Sigmoid colon (tissue), 6 donors: ENCODE measurements at regions not wholly inside any gene's neighbourhood (a gene's known extent, or its start where the extent isn't known, plus 50 kb on each side); places are given as distances from the start of the nearest gene placed in this dataset.

Source experiments
- DNase-seq: peaks from one replicate; pipeline ENCODE4 v3.0.0-alpha.2; 2019
- H3K27ac ChIP-seq, 4 donors: fragments of 200-600 bp; sonication (generic); one replicate each; pipeline ENCODE4 v1.5.1; 2016 to 2019; ENCODE audit warnings: mild to moderate bottlenecking in 1 of 4
- H3K27me3 ChIP-seq, 3 donors: fragments of 200-600 bp; sonication (generic); one replicate each; pipeline ENCODE4 v1.5.1; 2019; ENCODE audit warnings: mild to moderate bottlenecking in 1 of 3
- H3K36me3 ChIP-seq, 4 donors: fragments of 200-600 bp; sonication (generic); one replicate each; pipeline ENCODE4 v1.5.1; 2016 to 2019
- H3K4me1 ChIP-seq, 4 donors: fragments of 200-600 bp; sonication (generic); one replicate each; pipeline ENCODE4 v1.5.1; 2017 to 2019
- H3K4me3 ChIP-seq, 4 donors: fragments of 200-600 bp; sonication (generic); one replicate each; pipeline ENCODE4 v1.5.1; 2017 to 2019; ENCODE audit warnings: mild to moderate bottlenecking in 2 of 4, moderate library complexity in 1 of 4
- H3K9me3 ChIP-seq, 4 donors: fragments of 200-600 bp in 3 of 4; sonication (generic) in 3 of 4; one replicate each; pipeline versions ENCODE4 v1.5.1 to v1.6.1; 2013 to 2019
- EP300 ChIP-seq, 4 donors: sonication (generic); formaldehyde crosslinking; IDR thresholded peaks; one replicate each; pipeline ENCODE4 v1.6.1; 2017; ENCODE audit warnings: antibody characterized with exemption in 4 of 4
- POLR2A ChIP-seq, 2 donors: fragments of 450-650 bp; IDR thresholded peaks; one replicate each; pipeline ENCODE4 v1.6.1; 2016; ENCODE audit warnings: antibody characterized with exemption in 2 of 2, mild to moderate bottlenecking in 2 of 2, moderate library complexity in 2 of 2
- POLR2AphosphoS5 ChIP-seq, 4 donors: sonication (generic); formaldehyde crosslinking; IDR thresholded peaks; one replicate each; pipeline ENCODE4 v1.6.1; 2017; ENCODE audit warnings: antibody characterized with exemption in 4 of 4
- WGBS, 2 donors: extraction: QIAGEN DNeasy Blood & Tissue Kit; methylation state at CpG; one replicate each; pipeline ENCODE4 v1.1.7; 2013; 5-methylcytosine and 5-hydroxymethylcytosine counted together
- intact Hi-C: fragments of 100-400 bp; cut with DNase I; formaldehyde crosslinking; loops from one replicate; pipeline ENCODE4 v1.15.1; 2023
- TF ChIP-seq, protein P1 (sequence below), 4 experiments: fragments of 450-650 bp in 3 of 4; fragments of 200-600 bp in 1 of 4; IDR thresholded peaks; one replicate each; pipeline ENCODE4 v1.5.1; 2016 to 2019; ENCODE audit warnings: antibody characterized with exemption in 4 of 4, mild to moderate bottlenecking in 3 of 4, moderate library complexity in 2 of 4
- donor health status: healthy with polysubstance abuse.
- donor health status: healthy.

DNA sequence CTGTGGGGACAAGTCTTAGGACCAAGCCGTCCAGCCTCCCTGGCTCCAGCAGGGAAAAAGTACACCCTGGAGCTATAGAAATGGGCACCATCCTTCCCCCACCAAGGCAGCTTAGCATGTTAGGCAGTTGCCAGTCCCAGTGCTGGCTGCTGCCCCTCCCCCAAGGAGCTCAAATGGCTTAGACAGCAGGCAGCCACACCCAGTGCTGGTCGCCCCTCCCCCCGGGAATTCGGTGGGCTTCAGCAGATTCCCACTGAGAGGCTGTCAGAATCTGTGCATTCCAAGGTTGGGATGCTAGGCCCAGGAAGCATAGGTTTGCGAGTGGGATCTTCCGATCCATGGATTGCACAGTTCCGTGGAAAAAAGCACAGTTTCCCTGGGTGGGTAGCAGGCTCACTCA, 105.2 kb upstream of the ITGA1 start:
- TF ChIP-seq, protein P1, sequence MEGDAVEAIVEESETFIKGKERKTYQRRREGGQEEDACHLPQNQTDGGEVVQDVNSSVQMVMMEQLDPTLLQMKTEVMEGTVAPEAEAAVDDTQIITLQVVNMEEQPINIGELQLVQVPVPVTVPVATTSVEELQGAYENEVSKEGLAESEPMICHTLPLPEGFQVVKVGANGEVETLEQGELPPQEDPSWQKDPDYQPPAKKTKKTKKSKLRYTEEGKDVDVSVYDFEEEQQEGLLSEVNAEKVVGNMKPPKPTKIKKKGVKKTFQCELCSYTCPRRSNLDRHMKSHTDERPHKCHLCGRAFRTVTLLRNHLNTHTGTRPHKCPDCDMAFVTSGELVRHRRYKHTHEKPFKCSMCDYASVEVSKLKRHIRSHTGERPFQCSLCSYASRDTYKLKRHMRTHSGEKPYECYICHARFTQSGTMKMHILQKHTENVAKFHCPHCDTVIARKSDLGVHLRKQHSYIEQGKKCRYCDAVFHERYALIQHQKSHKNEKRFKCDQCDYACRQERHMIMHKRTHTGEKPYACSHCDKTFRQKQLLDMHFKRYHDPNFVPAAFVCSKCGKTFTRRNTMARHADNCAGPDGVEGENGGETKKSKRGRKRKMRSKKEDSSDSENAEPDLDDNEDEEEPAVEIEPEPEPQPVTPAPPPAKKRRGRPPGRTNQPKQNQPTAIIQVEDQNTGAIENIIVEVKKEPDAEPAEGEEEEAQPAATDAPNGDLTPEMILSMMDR (IDR thresholded peaks at IDR 0.05), result no peak
- TF ChIP-seq POLR2A (IDR thresholded peaks at IDR 0.05) (no peak), EP300 (IDR thresholded peaks at IDR 0.05) (no peak), POLR2AphosphoS5 (IDR thresholded peaks at IDR 0.05) (no peak)
- Histone ChIP-seq H3K4me1 (peaks cover 0 to under 1% (median 0%) of the 10 kb centered on the region in 4 donors), H3K9me3 (no peaks in the 10 kb centered on the region), H3K4me3 (no peak overlapping the region), H3K27ac (no peak overlapping the region), H3K27me3 (no peaks in the 10 kb centered on the region), H3K36me3 (no peaks in the 10 kb centered on the region)
- 82 to 83% methylated on average over 7 of the region's 7 CpGs for WGBS, 2 donors
- DNase-seq, result no peak
- intact Hi-C loops, result no loop called here

DNA sequence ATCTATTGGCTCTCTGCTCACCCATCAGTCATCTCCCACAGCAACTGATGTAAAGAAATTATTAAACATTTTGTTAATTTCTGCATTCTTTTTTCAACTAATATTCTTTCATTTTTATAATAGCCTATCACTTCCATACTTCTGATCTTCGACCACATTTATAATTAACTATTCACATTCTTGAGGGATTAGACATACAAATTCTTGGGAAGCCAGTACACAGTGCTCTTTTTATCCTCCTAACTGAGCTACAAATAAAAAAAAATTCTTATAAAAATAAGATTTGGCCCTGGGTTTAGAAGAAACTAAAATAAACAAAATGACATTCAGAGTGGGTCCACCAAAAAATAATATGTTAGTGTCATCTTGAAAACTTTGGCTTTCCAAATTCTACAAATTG, 103.7 kb upstream of the ITGA1 start:
- DNase-seq, result no peak
- WGBS, 2 donors, result 70 to 83% methylated on average over 1 of the region's 1 CpG
- intact Hi-C loops, result no loop called here
- Histone ChIP-seq H3K9me3 (no peaks in the 10 kb centered on the region), H3K36me3 (no peaks in the 10 kb centered on the region), H3K4me3 (no peak overlapping the region), H3K27me3 (no peaks in the 10 kb centered on the region), H3K27ac (no peak overlapping the region), H3K4me1 (peaks cover 0 to 5% (median 0%) of the 10 kb centered on the region in 4 donors)
- TF ChIP-seq, protein P1 (IDR thresholded peaks at IDR 0.05), result no peak
- TF ChIP-seq POLR2A (IDR thresholded peaks at IDR 0.05) (no peak), EP300 (IDR thresholded peaks at IDR 0.05) (no peak), POLR2AphosphoS5 (IDR thresholded peaks at IDR 0.05) (no peak)

DNA sequence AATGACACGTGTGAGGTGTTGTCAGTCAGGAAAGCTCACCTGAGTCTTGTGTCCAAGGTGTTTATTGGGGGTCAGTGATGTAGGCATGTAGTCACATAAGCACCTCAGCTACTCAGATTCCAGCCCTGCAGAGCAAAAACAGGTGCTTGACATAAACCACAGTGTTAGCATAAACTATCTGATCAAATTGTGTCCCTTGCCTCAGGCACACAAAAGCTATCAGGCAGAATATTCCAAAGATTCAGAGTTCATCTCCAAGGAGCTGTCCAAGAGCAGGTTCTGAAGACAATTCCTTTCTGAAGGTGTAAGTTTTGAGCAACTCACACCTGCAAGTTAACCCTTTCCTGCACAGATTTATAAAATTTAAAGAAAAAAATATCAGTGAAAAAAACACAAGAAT, 102.2 kb upstream of the ITGA1 start:
- H3K36me3 ChIP-seq, result no peaks in the 10 kb centered on the region
- 32 to 57% methylated on average over 1 of the region's 1 CpG for WGBS, 2 donors

DNA sequence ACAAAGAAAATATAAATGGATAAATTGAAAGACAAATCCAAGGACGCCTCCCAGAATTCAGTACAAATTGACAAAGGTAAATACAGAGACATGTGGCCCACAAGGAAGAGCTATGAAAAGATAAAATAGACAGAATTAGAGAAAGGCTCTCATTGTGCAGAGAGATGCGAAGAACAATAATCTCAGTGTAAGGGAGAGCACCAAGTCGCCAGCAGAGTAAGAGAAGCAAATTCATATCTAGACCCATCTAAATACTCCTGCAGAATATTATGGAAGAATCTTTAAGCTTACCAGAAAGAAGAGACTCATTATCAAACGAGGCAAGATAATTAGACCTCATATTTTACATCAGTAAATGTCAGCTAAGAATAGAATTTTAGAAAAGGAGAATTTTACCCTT, 101.7 kb upstream of the ITGA1 start:
- intact Hi-C loops, result no loop called here
- no peak for TF ChIP-seq POLR2AphosphoS5 (IDR thresholded peaks at IDR 0.05)
- no peak for TF ChIP-seq POLR2A (IDR thresholded peaks at IDR 0.05)
- TF ChIP-seq EP300 (IDR thresholded peaks at IDR 0.05), result no peak
- TF ChIP-seq, protein P1 (IDR thresholded peaks at IDR 0.05), result no peak
- 85 to 86% methylated on average over 4 of the region's 4 CpGs for WGBS, 2 donors

More for the DNA sequence above, 102.2 kb upstream of the ITGA1 start:
- TF ChIP-seq POLR2A (IDR thresholded peaks at IDR 0.05) (no peak), POLR2AphosphoS5 (IDR thresholded peaks at IDR 0.05) (no peak), EP300 (IDR thresholded peaks at IDR 0.05) (no peak)
- TF ChIP-seq, protein P1 (IDR thresholded peaks at IDR 0.05), result no peak
- no peak overlapping the region for H3K4me3 ChIP-seq
- peaks cover 0 to 5% (median 5%) of the 10 kb centered on the region in 4 donors for H3K4me1 ChIP-seq
- H3K27ac ChIP-seq, result no peak overlapping the region
- no peaks in the 10 kb centered on the region for H3K27me3 ChIP-seq
- DNase-seq, result no peak
- intact Hi-C loops, result no loop called here
- H3K9me3 ChIP-seq, result no peaks in the 10 kb centered on the region

DNA sequence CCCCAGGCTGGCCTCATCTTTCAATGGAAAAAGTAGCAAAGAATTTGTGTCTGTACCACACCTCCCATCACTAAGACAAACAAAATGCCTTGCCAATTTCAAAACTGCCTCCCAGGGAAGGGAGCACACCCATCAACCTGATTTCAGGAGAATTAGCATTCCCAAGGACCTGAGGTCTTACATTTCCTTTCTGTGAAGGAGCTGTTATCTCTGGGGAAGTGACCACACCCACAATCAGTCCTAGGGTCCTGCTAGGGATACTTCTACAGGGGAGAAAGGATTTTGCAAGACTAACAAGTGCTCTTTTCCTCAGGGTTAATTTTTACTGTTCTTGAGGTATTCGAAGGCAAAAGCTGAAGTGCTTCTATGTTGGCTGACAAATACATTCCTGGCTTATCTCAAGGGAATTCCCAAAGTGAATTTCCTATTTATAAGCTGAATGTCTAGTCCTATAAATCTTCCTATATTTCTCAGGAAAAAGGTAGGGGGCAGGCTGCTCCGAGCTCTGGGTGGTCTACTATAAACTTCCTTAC, 97.4 kb upstream of the ITGA1 start:
- H3K27ac ChIP-seq, result no peak overlapping the region
- WGBS, 2 donors, result 44 to 46% methylated on average over 2 of the region's 2 CpGs
- no peak overlapping the region for H3K4me3 ChIP-seq
- no peak for TF ChIP-seq POLR2AphosphoS5 (IDR thresholded peaks at IDR 0.05)
- TF ChIP-seq, protein P1 (IDR thresholded peaks at IDR 0.05), result no peak
- no peak for TF ChIP-seq EP300 (IDR thresholded peaks at IDR 0.05)
- no peak for TF ChIP-seq POLR2A (IDR thresholded peaks at IDR 0.05)
- H3K27me3 ChIP-seq, result no peaks in the 10 kb centered on the region
- no peaks in the 10 kb centered on the region for H3K36me3 ChIP-seq
- intact Hi-C loops, result loop anchor here (10.0 kb wide), 1 partner anchor 224 kb away; no protein-coding TSS in a partner anchor
- DNase-seq, result no peak
- H3K9me3 ChIP-seq, result no peaks in the 10 kb centered on the region
- peaks cover 0 to 24% (median 12%) of the 10 kb centered on the region in 4 donors for H3K4me1 ChIP-seq

More for the DNA sequence above, 101.7 kb upstream of the ITGA1 start:
- no peak for DNase-seq
- H3K9me3 ChIP-seq, result no peaks in the 10 kb centered on the region
- H3K4me3 ChIP-seq, result no peak overlapping the region
- no peak overlapping the region for H3K27ac ChIP-seq
- peaks cover 0 to 7% (median 5%) of the 10 kb centered on the region in 4 donors for H3K4me1 ChIP-seq
- no peaks in the 10 kb centered on the region for H3K27me3 ChIP-seq
- no peaks in the 10 kb centered on the region for H3K36me3 ChIP-seq
